ENCODE measurements at regions not wholly inside any gene's neighbourhood (a gene's known extent, or its start where the extent isn't known, plus 50 kb on each side); places are given as distances from the start of the nearest gene placed in this dataset.

GRCh38 chr12:19033244-19033643 lies 96.3 kb upstream of the PLEKHA5 start:
- Histone ChIP-seq H3K9me3 (replicated peaks; ENCODE audit: control insufficient read depth, insufficient read depth, low read depth, low read length) (no peaks in the 10 kb centered on the region), H3K4me2 (ENCODE audit: insufficient read depth, low read length) (no peak overlapping the region), H3K36me3 (ENCODE audit: control insufficient read depth, insufficient read depth, low read length) (no peaks in the 10 kb centered on the region), H4K20me1 (replicated peaks; ENCODE audit: control insufficient read depth, insufficient read depth, low read length) (no peaks in the 10 kb centered on the region), H3K4me1 (replicated peaks in 1 of 2; ENCODE audit: control insufficient read depth in 2 of 2, insufficient read depth in 2 of 2, low read length in 2 of 2) (no peaks in the 10 kb centered on the region), H3K9ac (ENCODE audit: insufficient read depth in 1 of 2, low read depth in 2 of 2, low read length in 2 of 2) (no peak overlapping the region), H2AFZ (ENCODE audit: low read depth, low read length) (no peak overlapping the region), H3K4me3 (no peak overlapping the region), H3K27me3 (ENCODE audit: control insufficient read depth in 2 of 2, insufficient read depth in 2 of 2, low read length in 2 of 2) (no peaks in the 10 kb centered on the region), H3K79me2 (ENCODE audit: control insufficient read depth, insufficient read depth, low read length) (no peaks in the 10 kb centered on the region), H3K27ac (ENCODE audit: extremely low read depth, low read depth, low read length) (no peak overlapping the region), H3K9me1 (ENCODE audit: control insufficient read depth, insufficient read depth, low read length) (no peaks in the 10 kb centered on the region)
- in situ Hi-C loops (cut with MboI) (no loop called here), intact Hi-C loops (cut with micrococcal nuclease) (no loop called here)
- no peak for TF ChIP-seq TCFL5 (CRISPR knock-in tag; conservative IDR thresholded peaks at IDR 0.05)
- TF ChIP-seq CAMTA2 (CRISPR knock-in tag; conservative IDR thresholded peaks at IDR 0.05) = no peak
- no peak for TF ChIP-seq BRF1 (IDR thresholded peaks at IDR 0.05; ENCODE audit: borderline replicate concordance, extremely low read depth, insufficient read length)
- TF ChIP-seq NRF1 (conservative IDR thresholded peaks at IDR 0.05 in 1 of 2, IDR thresholded peaks at IDR 0.05 in 1 of 2) = no peak
- WGBS (ENCODE audit: insufficient coverage, low coverage, missing lambda C conversion rate) = 9% methylated on average over 2 of the region's 2 CpGs
- ChIA-PET CTCF (ENCODE audit: low intra/inter-chr PET ratio) (no interaction called here), POLR2A (no interaction called here)
- no peak for FAIRE-seq
- ATAC-seq = no peak
- no peak for DNase-seq (ENCODE audit: extremely low read depth in 1 of 4, low spot score in 3 of 4)
- BruUV-seq (replicated peaks) = no TSS peak

GRCh38 chr12:19034937-19035336 lies 94.6 kb upstream of the PLEKHA5 start:
- DNase-seq (ENCODE audit: extremely low read depth in 1 of 4, low spot score in 3 of 4) (no peak), FAIRE-seq (no peak), ATAC-seq (no peak)
- Histone ChIP-seq H3K4me2 (ENCODE audit: insufficient read depth, low read length) (no peak overlapping the region), H3K9me1 (ENCODE audit: control insufficient read depth, insufficient read depth, low read length) (no peaks in the 10 kb centered on the region), H3K27me3 (ENCODE audit: control insufficient read depth in 2 of 2, insufficient read depth in 2 of 2, low read length in 2 of 2) (no peaks in the 10 kb centered on the region), H3K4me3 (no peak overlapping the region), H2AFZ (ENCODE audit: low read depth, low read length) (no peak overlapping the region), H3K79me2 (ENCODE audit: control insufficient read depth, insufficient read depth, low read length) (no peaks in the 10 kb centered on the region), H3K27ac (ENCODE audit: extremely low read depth, low read depth, low read length) (no peak overlapping the region), H3K4me1 (replicated peaks in 1 of 2; ENCODE audit: control insufficient read depth in 2 of 2, insufficient read depth in 2 of 2, low read length in 2 of 2) (no peaks in the 10 kb centered on the region), H3K36me3 (ENCODE audit: control insufficient read depth, insufficient read depth, low read length) (no peaks in the 10 kb centered on the region), H3K9me3 (replicated peaks; ENCODE audit: control insufficient read depth, insufficient read depth, low read depth, low read length) (no peaks in the 10 kb centered on the region), H3K9ac (ENCODE audit: insufficient read depth in 1 of 2, low read depth in 2 of 2, low read length in 2 of 2) (no peak overlapping the region), H4K20me1 (replicated peaks; ENCODE audit: control insufficient read depth, insufficient read depth, low read length) (no peaks in the 10 kb centered on the region)
- BruUV-seq (replicated peaks) = no TSS peak
- ChIA-PET POLR2A (no interaction called here), CTCF (ENCODE audit: low intra/inter-chr PET ratio) (no interaction called here)
- intact Hi-C loops (cut with micrococcal nuclease) = no loop called here
- WGBS (ENCODE audit: insufficient coverage, low coverage, missing lambda C conversion rate) = 4% methylated on average over 2 of the region's 2 CpGs
- in situ Hi-C loops (cut with MboI) = no loop called here
- TF ChIP-seq CHD1 (IDR thresholded peaks at IDR 0.05; ENCODE audit: low read length) (no peak), ZBTB40 (IDR thresholded peaks at IDR 0.05) (no peak), ZBTB40 (CRISPR knock-in tag; IDR thresholded peaks at IDR 0.05) (no peak), POLR3G (IDR thresholded peaks at IDR 0.05; ENCODE audit: extremely low read depth, insufficient read length, insufficient replicate concordance) (no peak), MCM7 (IDR thresholded peaks at IDR 0.05) (no peak), ZNF431 (CRISPR knock-in tag; IDR thresholded peaks at IDR 0.05) (no peak)

All from K562 (cell line).